ENCODE measurements at regions not wholly inside any gene's neighbourhood (a gene's known extent, or its start where the extent isn't known, plus 50 kb on each side); places are given as distances from the start of the nearest gene placed in this dataset.

GRCh38 chr4:53905276-53905940 is 159.0 kb downstream of the CHIC2 start:
- TF ChIP-seq POLR2A (IDR thresholded peaks at IDR 0.05) (no peak), POLR2AphosphoS5 (IDR thresholded peaks at IDR 0.05) (no peak)
- TF ChIP-seq, protein P1, sequence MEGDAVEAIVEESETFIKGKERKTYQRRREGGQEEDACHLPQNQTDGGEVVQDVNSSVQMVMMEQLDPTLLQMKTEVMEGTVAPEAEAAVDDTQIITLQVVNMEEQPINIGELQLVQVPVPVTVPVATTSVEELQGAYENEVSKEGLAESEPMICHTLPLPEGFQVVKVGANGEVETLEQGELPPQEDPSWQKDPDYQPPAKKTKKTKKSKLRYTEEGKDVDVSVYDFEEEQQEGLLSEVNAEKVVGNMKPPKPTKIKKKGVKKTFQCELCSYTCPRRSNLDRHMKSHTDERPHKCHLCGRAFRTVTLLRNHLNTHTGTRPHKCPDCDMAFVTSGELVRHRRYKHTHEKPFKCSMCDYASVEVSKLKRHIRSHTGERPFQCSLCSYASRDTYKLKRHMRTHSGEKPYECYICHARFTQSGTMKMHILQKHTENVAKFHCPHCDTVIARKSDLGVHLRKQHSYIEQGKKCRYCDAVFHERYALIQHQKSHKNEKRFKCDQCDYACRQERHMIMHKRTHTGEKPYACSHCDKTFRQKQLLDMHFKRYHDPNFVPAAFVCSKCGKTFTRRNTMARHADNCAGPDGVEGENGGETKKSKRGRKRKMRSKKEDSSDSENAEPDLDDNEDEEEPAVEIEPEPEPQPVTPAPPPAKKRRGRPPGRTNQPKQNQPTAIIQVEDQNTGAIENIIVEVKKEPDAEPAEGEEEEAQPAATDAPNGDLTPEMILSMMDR (IDR thresholded peaks at IDR 0.05): no peak
